ENCODE measurements at regions not wholly inside any gene's neighbourhood (a gene's known extent, or its start where the extent isn't known, plus 50 kb on each side); places are given as distances from the start of the nearest gene placed in this dataset.

DNA sequence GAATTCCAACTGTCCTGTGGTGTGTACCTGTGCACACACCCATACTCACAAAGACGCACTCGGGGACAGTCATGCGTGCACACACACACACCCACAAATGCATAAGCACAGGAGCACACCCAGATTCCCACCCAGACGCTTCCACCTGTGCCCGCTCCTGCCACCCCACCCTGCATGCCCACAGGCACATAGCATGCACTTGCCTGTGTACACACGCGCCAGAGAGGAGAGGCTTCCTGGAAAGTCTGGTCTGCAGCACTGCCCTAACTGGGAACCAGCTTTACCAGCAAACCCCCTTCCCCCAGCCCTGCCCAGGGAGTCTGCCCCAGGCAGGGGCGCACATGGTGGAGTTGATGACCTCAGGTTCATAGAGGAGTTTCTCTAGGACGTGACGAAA lies 246.2 kb downstream of the UACA start:
- TF ChIP-seq GATA2 (IDR thresholded peaks at IDR 0.05; ENCODE audit: low read depth, low read length), result no peak
- no peak for TF ChIP-seq GATA3 (IDR thresholded peaks at IDR 0.05; ENCODE audit: low read depth, low read length)
